Adrenal gland (tissue), 5 donors: ENCODE measurements at regions not wholly inside any gene's neighbourhood (a gene's known extent, or its start where the extent isn't known, plus 50 kb on each side); places are given as distances from the start of the nearest gene placed in this dataset.

ENCODE experiments used
- CTCF ChIP-seq, 6 experiments: fragments of 450-650 bp in 4 of 6; fragments of 200-600 bp in 2 of 6; sonication (generic) in 1 of 6; IDR thresholded peaks; 1 replicate in 5 of 6; 2 replicates in 1 of 6; pipeline versions ENCODE4 v1.5.1 to v1.8.0; 2016 to 2021; ENCODE audit warnings: antibody characterized with exemption in 6 of 6, mild to moderate bottlenecking in 2 of 6, moderate library complexity in 1 of 6
- POLR2A ChIP-seq, 2 donors: fragments of 450-650 bp; IDR thresholded peaks; one replicate each; pipeline ENCODE4 v1.6.1; 2017; ENCODE audit warnings: antibody characterized with exemption in 2 of 2, mild to moderate bottlenecking in 2 of 2, moderate library complexity in 1 of 2
- donor health status: DM: no; HTN: no; CAD: no.

- no peak for TF ChIP-seq POLR2A (IDR thresholded peaks at IDR 0.05)
- no peak for TF ChIP-seq CTCF (IDR thresholded peaks at IDR 0.05)
Observed at GRCh38 chr20:39225978-39226377, 263.8 kb downstream of the DHX35 start.
